ENCODE measurements at regions not wholly inside any gene's neighbourhood (a gene's known extent, or its start where the extent isn't known, plus 50 kb on each side); places are given as distances from the start of the nearest gene placed in this dataset.

DNA sequence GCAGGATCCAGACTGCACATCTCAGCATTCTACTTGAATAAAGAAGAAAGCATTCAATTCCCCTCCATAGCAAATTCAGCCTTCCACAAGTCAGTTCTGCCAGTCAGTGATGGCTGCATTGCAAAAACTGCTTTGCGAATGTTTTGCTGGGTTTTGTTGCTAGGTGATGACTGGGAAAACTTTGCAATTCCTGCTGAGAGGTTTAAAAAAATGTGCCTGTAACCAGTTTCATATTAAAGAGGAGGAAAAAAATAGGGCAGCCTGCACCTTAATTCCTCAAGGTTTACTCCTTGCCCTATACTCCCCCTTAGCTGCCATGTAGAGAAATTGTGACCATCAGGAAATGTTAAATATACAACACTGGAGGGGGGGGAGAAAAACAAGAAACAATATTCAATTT, 225.6 kb upstream of the ATP11B start:
- H3K27me3 ChIP-seq (ENCODE audit: insufficient read depth): no peaks in the 10 kb centered on the region
- CTCF ChIA-PET: interaction anchor here (1.5 kb wide), 1 partner anchor 18 kb away, joined by 3 read pairs; no protein-coding TSS in a partner anchor
- 87% methylated on average over 1 of the region's 1 CpG for WGBS (ENCODE audit: low lambda C conversion rate)
- no peak overlapping the region for H3K9ac ChIP-seq
- H2AFZ ChIP-seq (ENCODE audit: low read depth): no peak overlapping the region
- H3F3A ChIP-seq (replicated peaks; ENCODE audit: insufficient read depth): no peaks in the 10 kb centered on the region
- no peak overlapping the region for H3K4me3 ChIP-seq (ENCODE audit: low read depth in 2 of 2, low read length in 1 of 2)
- H3K9me3 ChIP-seq: no peaks in the 10 kb centered on the region
- peaks cover 0 to 3% of the 10 kb centered on the region in 2 experiments; a peak in 1 of 4 replicates for H3K4me1 ChIP-seq (ENCODE audit: control insufficient read depth in 1 of 2, insufficient read depth in 2 of 2, low read depth in 1 of 2, low read length in 1 of 2)
- no peak for TF ChIP-seq MAX (IDR thresholded peaks at IDR 0.05; ENCODE audit: low read depth)
- no peaks in the 10 kb centered on the region for H3K79me2 ChIP-seq (ENCODE audit: insufficient read depth)
- H3K27ac ChIP-seq (ENCODE audit: low read depth in 2 of 2, low read length in 1 of 2): no peak overlapping the region
- no peak for DNase-seq
- POLR2A ChIA-PET: no interaction called here
- H3K36me3 ChIP-seq (replicated peaks in 1 of 2; ENCODE audit: control insufficient read depth in 1 of 2, insufficient read depth in 2 of 2, low read length in 1 of 2): no peaks in the 10 kb centered on the region
- no peaks in the 10 kb centered on the region for H4K20me1 ChIP-seq (ENCODE audit: insufficient read depth)
- no peaks in the 10 kb centered on the region for H3K9me2 ChIP-seq
- no peak overlapping the region for H3K4me2 ChIP-seq

- POLR2A ChIA-PET: no interaction called here
- H3K4me2 ChIP-seq: no peak overlapping the region
- H3K4me3 ChIP-seq (ENCODE audit: low read depth in 2 of 2, low read length in 1 of 2): no peak overlapping the region
- TF ChIP-seq RAD21 (IDR thresholded peaks at IDR 0.05; ENCODE audit: low read length) (no peak), NFIC (IDR thresholded peaks at IDR 0.05; ENCODE audit: borderline replicate concordance) (no peak), USF1 (IDR thresholded peaks at IDR 0.05; ENCODE audit: borderline replicate concordance, low read depth) (no peak), SIN3A (IDR thresholded peaks at IDR 0.05; ENCODE audit: borderline replicate concordance, low read depth, low read length) (no peak), ZBTB33 (IDR thresholded peaks at IDR 0.05; ENCODE audit: borderline replicate concordance, low read depth) (no peak), RFX5 (IDR thresholded peaks at IDR 0.05; ENCODE audit: low read length) (no peak), POLR2AphosphoS5 (IDR thresholded peaks at IDR 0.05; ENCODE audit: low read depth, low read length) (no peak), USF2 (IDR thresholded peaks at IDR 0.05; ENCODE audit: borderline replicate concordance, low read depth, low read length) (no peak), SMC3 (IDR thresholded peaks at IDR 0.05; ENCODE audit: low read depth, low read length) (no peak), NRF1 (IDR thresholded peaks at IDR 0.05; ENCODE audit: low read depth, low read length) (no peak), TEAD4 (IDR thresholded peaks at IDR 0.05; ENCODE audit: borderline replicate concordance, insufficient read depth) (no peak), YY1 (IDR thresholded peaks at IDR 0.05; ENCODE audit: low read depth) (no peak), PBX3 (IDR thresholded peaks at IDR 0.05) (no peak), RXRA (IDR thresholded peaks at IDR 0.05; ENCODE audit: borderline replicate concordance, low read depth) (no peak), MAX (IDR thresholded peaks at IDR 0.05; ENCODE audit: low read depth) (no peak)
- TF ChIP-seq, protein P1, sequence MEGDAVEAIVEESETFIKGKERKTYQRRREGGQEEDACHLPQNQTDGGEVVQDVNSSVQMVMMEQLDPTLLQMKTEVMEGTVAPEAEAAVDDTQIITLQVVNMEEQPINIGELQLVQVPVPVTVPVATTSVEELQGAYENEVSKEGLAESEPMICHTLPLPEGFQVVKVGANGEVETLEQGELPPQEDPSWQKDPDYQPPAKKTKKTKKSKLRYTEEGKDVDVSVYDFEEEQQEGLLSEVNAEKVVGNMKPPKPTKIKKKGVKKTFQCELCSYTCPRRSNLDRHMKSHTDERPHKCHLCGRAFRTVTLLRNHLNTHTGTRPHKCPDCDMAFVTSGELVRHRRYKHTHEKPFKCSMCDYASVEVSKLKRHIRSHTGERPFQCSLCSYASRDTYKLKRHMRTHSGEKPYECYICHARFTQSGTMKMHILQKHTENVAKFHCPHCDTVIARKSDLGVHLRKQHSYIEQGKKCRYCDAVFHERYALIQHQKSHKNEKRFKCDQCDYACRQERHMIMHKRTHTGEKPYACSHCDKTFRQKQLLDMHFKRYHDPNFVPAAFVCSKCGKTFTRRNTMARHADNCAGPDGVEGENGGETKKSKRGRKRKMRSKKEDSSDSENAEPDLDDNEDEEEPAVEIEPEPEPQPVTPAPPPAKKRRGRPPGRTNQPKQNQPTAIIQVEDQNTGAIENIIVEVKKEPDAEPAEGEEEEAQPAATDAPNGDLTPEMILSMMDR (IDR thresholded peaks at IDR 0.05): no peak
- 80% methylated on average over 3 of the region's 3 CpGs for WGBS (ENCODE audit: low lambda C conversion rate)
- H3K9me3 ChIP-seq: no peaks in the 10 kb centered on the region
- no peaks in the 10 kb centered on the region for H3F3A ChIP-seq (replicated peaks; ENCODE audit: insufficient read depth)
- DNase-seq: no peak
- no peaks in the 10 kb centered on the region for H3K36me3 ChIP-seq (replicated peaks in 1 of 2; ENCODE audit: control insufficient read depth in 1 of 2, insufficient read depth in 2 of 2, low read length in 1 of 2)
- H2AFZ ChIP-seq (ENCODE audit: low read depth): no peak overlapping the region
- H4K20me1 ChIP-seq (ENCODE audit: insufficient read depth): no peaks in the 10 kb centered on the region
- H3K27me3 ChIP-seq (ENCODE audit: insufficient read depth): no peaks in the 10 kb centered on the region
- H3K4me1 ChIP-seq (ENCODE audit: control insufficient read depth in 1 of 2, insufficient read depth in 2 of 2, low read depth in 1 of 2, low read length in 1 of 2): peaks cover 0 to 3% of the 10 kb centered on the region in 2 experiments; a peak in 1 of 4 replicates
- no peaks in the 10 kb centered on the region for H3K79me2 ChIP-seq (ENCODE audit: insufficient read depth)
- no peaks in the 10 kb centered on the region for H3K9me2 ChIP-seq
- no peak overlapping the region for H3K9ac ChIP-seq
- CTCF ChIA-PET: interaction anchor here (1.5 kb wide), 1 partner anchor 17 kb away, joined by 3 read pairs; no protein-coding TSS in a partner anchor
- H3K27ac ChIP-seq (ENCODE audit: low read depth in 2 of 2, low read length in 1 of 2): no peak overlapping the region
These were observed 225.0 kb upstream of the ATP11B start for GRCh38 chr3:182568261-182568660.

All from SK-N-SH (cell line).